CD4-positive, alpha-beta T cell treated with Interleukin-10 for 1 hour (primary cell): ENCODE measurements at regions not wholly inside any gene's neighbourhood (a gene's known extent, or its start where the extent isn't known, plus 50 kb on each side); places are given as distances from the start of the nearest gene placed in this dataset.
"Not testable (repeated sequence)": the region's sequence is repeated elsewhere in the genome, so short reads cannot be mapped to it uniquely, and the experiment has no call there.

Experiments
- DNase-seq: peaks from one replicate; pipeline ENCODE4 v3.0.0-alpha.2; 2020

GRCh38 chrY:8151561-8151960, 1185.7 kb upstream of the TSPY4 start:
- no peak for DNase-seq

GRCh38 chrY:8128578-8128977, 1208.7 kb upstream of the TSPY4 start:
- DNase-seq: no peak

GRCh38 chrY:8125907-8126571, 1211.2 kb upstream of the TSPY4 start:
- no peak for DNase-seq

- DNase-seq: no peak
Observed at GRCh38 chrY:8121825-8122224, 1210.3 kb upstream of the AMELY start.

- no peak for DNase-seq
Observed at GRCh38 chrY:8094429-8094828, 1182.9 kb upstream of the AMELY start.

GRCh38 chrY:8092926-8093325, 1181.4 kb upstream of the AMELY start:
- DNase-seq: no peak

GRCh38 chrY:8085925-8086324, 1174.4 kb upstream of the AMELY start:
- no peak for DNase-seq

GRCh38 chrY:8084192-8084591, 1172.6 kb upstream of the AMELY start:
- no peak for DNase-seq

GRCh38 chrY:8081151-8081550, 1169.6 kb upstream of the AMELY start:
- no peak for DNase-seq

- no peak for DNase-seq
Observed at GRCh38 chrY:8065220-8065619, 1153.7 kb upstream of the AMELY start.

GRCh38 chrY:8064500-8064899, 1152.9 kb upstream of the AMELY start:
- DNase-seq: no peak

- no peak for DNase-seq
Observed at GRCh38 chrY:8063973-8064372, 1152.4 kb upstream of the AMELY start.

GRCh38 chrY:8058613-8059012, 1147.1 kb upstream of the AMELY start:
- no peak for DNase-seq

GRCh38 chrY:8051340-8051739, 1139.8 kb upstream of the AMELY start:
- DNase-seq: no peak

GRCh38 chrY:8041238-8041637, 1129.7 kb upstream of the AMELY start:
- DNase-seq: no peak

- no peak for DNase-seq
Observed at GRCh38 chrY:8036563-8036962, 1125.0 kb upstream of the AMELY start.

- no peak for DNase-seq
Observed at GRCh38 chrY:8035653-8036052, 1124.1 kb upstream of the AMELY start.

- DNase-seq: no peak
Observed at GRCh38 chrY:8034673-8035072, 1123.1 kb upstream of the AMELY start.

- no peak for DNase-seq
Observed at GRCh38 chrY:8033200-8033599, 1121.6 kb upstream of the AMELY start.

GRCh38 chrY:8020540-8020939, 1109.0 kb upstream of the AMELY start:
- DNase-seq: no peak

- DNase-seq: no peak
Observed at GRCh38 chrY:8011515-8011914, 1100.0 kb upstream of the AMELY start.

- DNase-seq: no peak
Observed at GRCh38 chrY:8004196-8004595, 1092.6 kb upstream of the AMELY start.

- DNase-seq: no peak
Observed at GRCh38 chrY:7996726-7997125, 1085.2 kb upstream of the AMELY start.

- not testable (repeated sequence) for DNase-seq
Observed at GRCh38 chrY:7994781-7995180, 1083.2 kb upstream of the AMELY start.

GRCh38 chrY:7979770-7980169, 1068.2 kb upstream of the AMELY start:
- DNase-seq: no peak

GRCh38 chrY:7977301-7977700, 1065.7 kb upstream of the AMELY start:
- DNase-seq: no peak
